AG09319 (cell line): ENCODE measurements at regions not wholly inside any gene's neighbourhood (a gene's known extent, or its start where the extent isn't known, plus 50 kb on each side); places are given as distances from the start of the nearest gene placed in this dataset.

ENCODE experiments used
- DNase-seq: peaks from one replicate; pipeline ENCODE4 v3.0.0-alpha.2; 2010; ENCODE audit warnings: low read depth; ENCODE audit errors: extremely low read depth
- CTCF ChIP-seq: IDR thresholded peaks from 2 replicates; pipeline ENCODE4 v1.5.1; 2011; ENCODE audit warnings: low read depth, mild to moderate bottlenecking, inconsistent platforms, low read length, moderate library complexity

GRCh38 chr17:17403065-17403464 is 73.7 kb upstream of the MED9 start:
- no peak for DNase-seq
- no peak for TF ChIP-seq CTCF

GRCh38 chr17:17403899-17404576 is 72.8 kb upstream of the MED9 start:
- TF ChIP-seq CTCF: no peak
- DNase-seq: no peak

GRCh38 chr17:17405673-17406072 is 71.1 kb upstream of the MED9 start:
- DNase-seq: no peak
- TF ChIP-seq CTCF: no peak

GRCh38 chr17:17406225-17406624 is 70.6 kb upstream of the MED9 start:
- TF ChIP-seq CTCF: no peak
- DNase-seq: no peak

- no peak for TF ChIP-seq CTCF
- DNase-seq: peak; percentile 27
Observed at GRCh38 chr17:17408236-17408794, 68.5 kb upstream of the MED9 start.

GRCh38 chr17:17410357-17410756 is 66.4 kb upstream of the MED9 start:
- no peak for TF ChIP-seq CTCF
- DNase-seq: no peak

GRCh38 chr17:17411692-17412091 is 65.1 kb upstream of the MED9 start:
- DNase-seq: no peak
- TF ChIP-seq CTCF: no peak
